Body of pancreas (tissue), 4 donors: ENCODE measurements at regions not wholly inside any gene's neighbourhood (a gene's known extent, or its start where the extent isn't known, plus 50 kb on each side); places are given as distances from the start of the nearest gene placed in this dataset.

ENCODE experiments used
- CTCF ChIP-seq, 7 experiments: fragments of 450-650 bp in 4 of 7; fragments of 200-600 bp in 3 of 7; sonication (generic) in 3 of 7; IDR thresholded peaks; one replicate each; pipeline ENCODE4 v1.5.1; 2016 to 2019; ENCODE audit warnings: antibody characterized with exemption in 7 of 7
- POLR2A ChIP-seq, 3 donors: fragments of 450-650 bp; IDR thresholded peaks; one replicate each; pipeline ENCODE4 v1.6.1; 2016; ENCODE audit warnings: antibody characterized with exemption in 3 of 3, mild to moderate bottlenecking in 2 of 3

DNA sequence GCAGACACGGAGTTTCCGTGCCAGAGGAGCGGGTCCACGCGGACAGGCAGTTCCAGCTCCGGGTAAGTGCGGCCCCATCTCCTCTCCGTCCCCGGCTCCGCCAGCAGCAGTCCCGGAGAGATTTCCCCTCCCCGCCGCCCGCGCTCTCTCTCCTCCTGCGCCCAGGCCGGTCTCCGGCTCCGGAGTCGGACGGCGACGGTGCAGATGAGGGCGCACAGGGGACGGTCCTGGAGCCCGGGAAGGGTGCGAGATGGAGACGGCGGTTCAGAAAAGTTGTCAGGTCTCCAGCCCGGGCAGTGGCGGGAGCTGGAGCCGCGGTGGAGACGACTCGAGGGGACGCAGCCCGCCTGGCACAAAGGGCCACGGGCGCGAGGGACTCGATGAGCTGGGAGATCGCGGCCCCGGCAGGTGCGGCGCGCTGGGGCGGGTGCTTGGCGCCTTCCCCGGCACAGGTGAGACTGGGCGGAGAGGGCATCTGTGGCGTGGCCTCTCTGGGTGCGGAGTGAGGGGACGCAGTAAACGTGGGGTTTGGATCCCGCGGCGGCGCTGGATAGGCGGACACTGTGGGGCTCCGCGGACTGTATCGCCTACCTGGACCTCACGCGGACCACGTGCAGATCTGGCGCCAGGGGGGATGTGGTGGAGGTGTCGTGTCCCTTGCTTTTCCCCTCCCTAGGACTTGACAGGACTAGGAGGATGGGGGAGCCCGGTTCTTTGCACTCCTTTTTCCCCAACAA, 1540.3 kb upstream of the TMEM132C start:
- TF ChIP-seq POLR2A (IDR thresholded peaks at IDR 0.05) = no peak
- TF ChIP-seq CTCF (IDR thresholded peaks at IDR 0.05) = no peak
